OCI-LY1 (cell line): ENCODE measurements at regions not wholly inside any gene's neighbourhood (a gene's known extent, or its start where the extent isn't known, plus 50 kb on each side); places are given as distances from the start of the nearest gene placed in this dataset.

Experiments
- H2AFZ ChIP-seq: fragments of 200-600 bp; sonication (generic), shearing (Covaris generic); 2 replicates; pipeline ENCODE4 v1.6.0; 2014; ENCODE audit warnings: antibody characterized with exemption, mild to moderate bottlenecking, low read length
- H3F3A ChIP-seq: fragments of 200-600 bp; sonication (generic), shearing (Covaris generic); 2 replicates; pipeline ENCODE4 v1.6.0; 2014; ENCODE audit warnings: mild to moderate bottlenecking, antibody characterized with exemption, low read length, moderate library complexity; ENCODE audit not compliant: insufficient read depth
- H3K27ac ChIP-seq: fragments of 200-600 bp; sonication (generic); 2 replicates; pipeline ENCODE4 v1.5.1; 2014; ENCODE audit warnings: low read length, mixed run types, mild to moderate bottlenecking, low read depth; ENCODE audit not compliant: poor library complexity, severe bottlenecking
- H3K27me3 ChIP-seq: fragments of 200-600 bp; sonication (generic); 2 replicates; pipeline ENCODE4 v1.6.0; 2014; ENCODE audit warnings: antibody characterized with exemption, mild to moderate bottlenecking, low read length, moderate library complexity; ENCODE audit not compliant: insufficient read depth
- H3K36me3 ChIP-seq: fragments of 200-600 bp; sonication (generic); 2 replicates; pipeline ENCODE4 v1.6.1; 2014; ENCODE audit warnings: mild to moderate bottlenecking, antibody characterized with exemption, low read length, moderate library complexity, mixed read lengths; ENCODE audit not compliant: insufficient read depth
- H3K4me1 ChIP-seq: fragments of 200-600 bp; sonication (generic); 2 replicates; pipeline ENCODE4 v1.5.1; 2014; ENCODE audit warnings: mild to moderate bottlenecking, low read length, moderate library complexity; ENCODE audit not compliant: insufficient read depth, severe bottlenecking
- H3K4me2 ChIP-seq: fragments of 200-600 bp; sonication (generic), shearing (Covaris generic); 2 replicates; pipeline ENCODE4 v1.6.1; 2014; ENCODE audit warnings: low read length
- H3K4me3 ChIP-seq: fragments of 200-600 bp; sonication (generic); 2 replicates; pipeline ENCODE4 v1.5.1; 2014; ENCODE audit warnings: low read length, low read depth, mild to moderate bottlenecking, mixed read lengths; ENCODE audit not compliant: poor library complexity, severe bottlenecking
- H3K79me2 ChIP-seq: fragments of 200-600 bp; shearing (Covaris generic); 2 replicates; pipeline ENCODE4 v1.6.1; 2016; ENCODE audit warnings: mixed run types, low read length, mixed read lengths; ENCODE audit not compliant: insufficient read depth
- H3K9ac ChIP-seq: fragments of 200-600 bp; sonication (generic), shearing (Covaris generic); 2 replicates; pipeline ENCODE4 v1.6.1; 2014; ENCODE audit warnings: mild to moderate bottlenecking, low read length, mixed read lengths
- H3K9me2 ChIP-seq: fragments of 200-600 bp; sonication (generic), shearing (Covaris generic); 2 replicates; pipeline ENCODE4 v1.6.1; 2014; ENCODE audit warnings: low read depth, mild to moderate bottlenecking, low read length, mixed read lengths
- H3K9me3 ChIP-seq: fragments of 200-600 bp; shearing (Covaris generic); 2 replicates; pipeline ENCODE4 v1.6.1; 2014; ENCODE audit warnings: low read length, mixed read lengths
- H4K20me1 ChIP-seq: fragments of 200-600 bp; sonication (generic), shearing (Covaris generic); 2 replicates; pipeline ENCODE4 v1.6.0; 2016; ENCODE audit warnings: mild to moderate bottlenecking, low read length; ENCODE audit not compliant: insufficient read depth
- CTCF ChIP-seq: fragments of 200-600 bp; sonication (generic), shearing (Covaris generic); IDR thresholded peaks from 2 replicates; pipeline ENCODE4 v1.5.1; 2017; ENCODE audit warnings: mild to moderate bottlenecking, antibody characterized with exemption, low read length, moderate library complexity, mixed read lengths
- EZH2 ChIP-seq: fragments of 200-600 bp; sonication (generic), shearing (Covaris generic); IDR thresholded peaks from 2 replicates; pipeline ENCODE4 v1.8.0; 2017; ENCODE audit warnings: borderline replicate concordance, mixed run types, mild to moderate bottlenecking, antibody characterized with exemption, low read length, moderate library complexity, mixed read lengths

GRCh38 chr5:74095871-74096270 is 469.9 kb downstream of the ARHGEF28 start:
- H3F3A ChIP-seq = no peaks in the 10 kb centered on the region
- 0 out of 2 replicates have a peak, but pooled peaks cover 2% of the 10 kb centered on the region for H3K9me3 ChIP-seq
- no peak overlapping the region for H3K9ac ChIP-seq
- no peak overlapping the region for H2AFZ ChIP-seq
- H3K36me3 ChIP-seq = no peaks in the 10 kb centered on the region
- H3K4me3 ChIP-seq = no peak overlapping the region
- no peak overlapping the region for H3K4me2 ChIP-seq
- H3K4me1 ChIP-seq = no peaks in the 10 kb centered on the region
- no peaks in the 10 kb centered on the region for H3K27me3 ChIP-seq
- no peaks in the 10 kb centered on the region for H3K79me2 ChIP-seq
- TF ChIP-seq EZH2 = no peak
- TF ChIP-seq CTCF = no peak
- H4K20me1 ChIP-seq = no peaks in the 10 kb centered on the region
- H3K9me2 ChIP-seq = no peaks in the 10 kb centered on the region
- no peak overlapping the region for H3K27ac ChIP-seq

GRCh38 chr5:74094782-74095108 is 468.7 kb downstream of the ARHGEF28 start:
- H3K27ac ChIP-seq = no peak overlapping the region
- H3K9ac ChIP-seq = no peak overlapping the region
- no peaks in the 10 kb centered on the region for H3F3A ChIP-seq
- no peak overlapping the region for H3K4me2 ChIP-seq
- no peak overlapping the region for H2AFZ ChIP-seq
- H3K9me2 ChIP-seq = no peaks in the 10 kb centered on the region
- H3K36me3 ChIP-seq = no peaks in the 10 kb centered on the region
- no peak overlapping the region for H3K4me3 ChIP-seq
- TF ChIP-seq EZH2 (no peak), CTCF (no peak)
- no peaks in the 10 kb centered on the region for H3K79me2 ChIP-seq
- no peaks in the 10 kb centered on the region for H4K20me1 ChIP-seq
- 0 out of 2 replicates have a peak, but pooled peaks cover under 1% of the 10 kb centered on the region for H3K9me3 ChIP-seq
- H3K27me3 ChIP-seq = no peaks in the 10 kb centered on the region
- H3K4me1 ChIP-seq = no peaks in the 10 kb centered on the region

GRCh38 chr5:74094096-74094781 is 468.2 kb downstream of the ARHGEF28 start:
- Histone ChIP-seq H3K4me1 (no peaks in the 10 kb centered on the region), H3K27ac (no peak overlapping the region), H3K9me3 (no peaks in the 10 kb centered on the region), H2AFZ (no peak overlapping the region), H4K20me1 (no peaks in the 10 kb centered on the region), H3K9ac (no peak overlapping the region), H3F3A (no peaks in the 10 kb centered on the region), H3K36me3 (no peaks in the 10 kb centered on the region), H3K27me3 (no peaks in the 10 kb centered on the region), H3K9me2 (no peaks in the 10 kb centered on the region), H3K79me2 (no peaks in the 10 kb centered on the region), H3K4me2 (no peak overlapping the region), H3K4me3 (no peak overlapping the region)
- TF ChIP-seq CTCF (no peak), EZH2 (no peak)
